Mesendoderm (in vitro differentiated cells): ENCODE measurements at regions not wholly inside any gene's neighbourhood (a gene's known extent, or its start where the extent isn't known, plus 50 kb on each side); places are given as distances from the start of the nearest gene placed in this dataset.

ENCODE experiments used
- DNase-seq: peaks from one replicate; pipeline ENCODE4 v3.0.0; 2013
- H2AK5ac ChIP-seq: 2 replicates; pipeline ENCODE4 v1.6.1; 2013; ENCODE audit warnings: low read length, inconsistent platforms
- H2BK120ac ChIP-seq: 2 replicates; pipeline ENCODE4 v1.6.1; 2013; ENCODE audit warnings: low read depth, mild to moderate bottlenecking, low read length, moderate library complexity, mixed read lengths
- H2BK15ac ChIP-seq: replicated peaks from 2 replicates; pipeline ENCODE4 v1.6.1; 2013; ENCODE audit warnings: low read depth, mild to moderate bottlenecking, moderate library complexity
- H2BK5ac ChIP-seq: 2 replicates; pipeline ENCODE4 v1.6.1; 2013; ENCODE audit warnings: low read length, inconsistent platforms
- H3K18ac ChIP-seq: 2 replicates; pipeline ENCODE4 v1.6.1; 2013; ENCODE audit warnings: mild to moderate bottlenecking, low read length, mixed read lengths
- H3K23ac ChIP-seq: one replicate; pipeline ENCODE4 v1.6.1; 2013; ENCODE audit warnings: low read length
- H3K27ac ChIP-seq: 2 replicates; pipeline ENCODE4 v1.5.1; 2013; ENCODE audit warnings: low read depth, mild to moderate bottlenecking, inconsistent platforms, low read length, moderate library complexity
- H3K27me3 ChIP-seq: 2 replicates; pipeline ENCODE4 v1.6.1; 2013; ENCODE audit warnings: low read length, control low read depth, mild to moderate bottlenecking, inconsistent platforms; ENCODE audit not compliant: insufficient read depth, poor library complexity
- H3K36me3 ChIP-seq: 2 replicates; pipeline ENCODE4 v1.6.1; 2013; ENCODE audit warnings: low read length, inconsistent platforms; ENCODE audit not compliant: control insufficient read depth, insufficient read depth
- H3K4ac ChIP-seq: one replicate; pipeline ENCODE4 v1.6.1; 2013; ENCODE audit warnings: low read depth, mild to moderate bottlenecking, low read length, moderate library complexity
- H3K4me1 ChIP-seq: 2 replicates; pipeline ENCODE4 v1.6.1; 2013; ENCODE audit warnings: low read depth, low read length, inconsistent platforms; ENCODE audit not compliant: control insufficient read depth
- H3K4me2 ChIP-seq: 2 replicates; pipeline ENCODE4 v1.6.1; 2013; ENCODE audit warnings: low read length
- H3K4me3 ChIP-seq: 2 replicates; pipeline ENCODE4 v1.5.1; 2013; ENCODE audit warnings: mild to moderate bottlenecking, low read length
- H3K56ac ChIP-seq: one replicate; pipeline ENCODE4 v1.6.1; 2013; ENCODE audit warnings: low read length
- H3K79me1 ChIP-seq: 2 replicates; pipeline ENCODE4 v1.6.1; 2013; ENCODE audit warnings: low read length, inconsistent platforms
- H3K79me2 ChIP-seq: 2 replicates; pipeline ENCODE4 v1.6.1; 2013; ENCODE audit warnings: mild to moderate bottlenecking, low read length; ENCODE audit not compliant: control insufficient read depth, insufficient read depth
- H3K9ac ChIP-seq: 2 replicates; pipeline ENCODE4 v1.6.1; 2013; ENCODE audit warnings: low read length, inconsistent platforms
- H4K5ac ChIP-seq: one replicate; pipeline ENCODE4 v1.6.1; 2013; ENCODE audit warnings: low read length
- H4K8ac ChIP-seq: one replicate; pipeline ENCODE4 v1.6.1; 2013; ENCODE audit warnings: low read depth, mild to moderate bottlenecking, control low read depth, low read length, moderate library complexity
- WGBS: extraction: QIAGEN DNeasy Blood & Tissue Kit; methylation state at CpG from one replicate; pipeline ENCODE4 v1.1.7; 2013; ENCODE audit warnings: low lambda C conversion rate, missing lambda C conversion rate; ENCODE audit not compliant: insufficient coverage; ENCODE audit errors: extremely low coverage; 5-methylcytosine and 5-hydroxymethylcytosine counted together

DNA sequence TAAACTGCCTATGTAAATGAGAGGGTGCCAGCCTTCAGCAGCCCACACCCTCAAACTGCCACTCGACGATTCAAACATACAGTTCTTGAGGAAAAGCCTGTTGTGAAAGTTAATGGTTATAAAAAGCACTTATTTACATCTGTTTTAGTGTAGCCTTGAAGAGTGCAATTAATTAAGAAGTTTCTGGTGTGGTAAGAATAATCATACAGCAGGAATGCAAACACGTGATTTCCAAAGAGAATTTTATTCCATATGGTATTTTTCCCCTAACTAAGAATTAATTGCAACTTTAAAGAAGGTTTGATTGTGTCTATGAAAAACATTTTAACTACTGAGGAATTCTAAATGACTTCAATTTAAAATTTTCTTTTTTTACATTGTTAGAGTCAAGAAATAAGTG, 176.3 kb upstream of the PITX2 start:
- no peak overlapping the region for H2AK5ac ChIP-seq
- no peaks in the 10 kb centered on the region for H3K79me2 ChIP-seq
- H3K4me2 ChIP-seq: no peak overlapping the region
- no peak overlapping the region for H4K5ac ChIP-seq
- H3K27me3 ChIP-seq: no peaks in the 10 kb centered on the region
- no peak overlapping the region for H3K23ac ChIP-seq
- DNase-seq: no peak
- no CpG with 5 or more reads among the region's 3 CpGs for WGBS
- H3K4ac ChIP-seq: no peak overlapping the region
- no peak overlapping the region for H4K8ac ChIP-seq
- H3K79me1 ChIP-seq: no peaks in the 10 kb centered on the region
- H2BK120ac ChIP-seq: no peak overlapping the region
- H3K9ac ChIP-seq: no peak overlapping the region
- H3K27ac ChIP-seq: no peak overlapping the region
- no peak overlapping the region for H2BK5ac ChIP-seq
- no peak overlapping the region for H2BK15ac ChIP-seq
- no peak overlapping the region for H3K4me3 ChIP-seq
- peaks cover 2% of the 10 kb centered on the region for H3K4me1 ChIP-seq
- H3K56ac ChIP-seq: no peak overlapping the region
- H3K36me3 ChIP-seq: no peaks in the 10 kb centered on the region
- no peak overlapping the region for H3K18ac ChIP-seq

GRCh38 chr4:110801591-110801990, 178.7 kb upstream of the PITX2 start:
- no peak overlapping the region for H3K4me3 ChIP-seq
- H2BK120ac ChIP-seq: no peak overlapping the region
- no peaks in the 10 kb centered on the region for H3K4me1 ChIP-seq
- no peak overlapping the region for H3K18ac ChIP-seq
- H4K5ac ChIP-seq: no peak overlapping the region
- H2BK5ac ChIP-seq: no peak overlapping the region
- H3K56ac ChIP-seq: no peak overlapping the region
- H3K4ac ChIP-seq: no peak overlapping the region
- no peak overlapping the region for H2BK15ac ChIP-seq
- no peak overlapping the region for H3K23ac ChIP-seq
- no peak overlapping the region for H4K8ac ChIP-seq
- no peaks in the 10 kb centered on the region for H3K36me3 ChIP-seq
- DNase-seq: no peak
- H3K27ac ChIP-seq: no peak overlapping the region
- H3K79me2 ChIP-seq: no peaks in the 10 kb centered on the region
- no peaks in the 10 kb centered on the region for H3K79me1 ChIP-seq
- H3K4me2 ChIP-seq: no peak overlapping the region
- H2AK5ac ChIP-seq: no peak overlapping the region
- H3K27me3 ChIP-seq: no peaks in the 10 kb centered on the region
- no peak overlapping the region for H3K9ac ChIP-seq

- Histone ChIP-seq H2BK15ac (no peak overlapping the region), H3K4ac (no peak overlapping the region), H3K23ac (no peak overlapping the region), H2BK5ac (no peak overlapping the region), H3K9ac (no peak overlapping the region), H3K79me2 (no peaks in the 10 kb centered on the region), H3K4me3 (no peak overlapping the region), H3K4me1 (no peaks in the 10 kb centered on the region), H3K79me1 (no peaks in the 10 kb centered on the region), H4K5ac (no peak overlapping the region), H3K27me3 (no peaks in the 10 kb centered on the region), H3K27ac (no peak overlapping the region), H3K4me2 (no peak overlapping the region), H3K18ac (no peak overlapping the region), H4K8ac (no peak overlapping the region), H2AK5ac (no peak overlapping the region), H3K56ac (no peak overlapping the region), H3K36me3 (no peaks in the 10 kb centered on the region), H2BK120ac (no peak overlapping the region)
- no CpG with 5 or more reads among the region's 6 CpGs for WGBS
- DNase-seq: no peak
Measured at GRCh38 chr4:110808351-110808878, 185.5 kb upstream of the PITX2 start.

DNA sequence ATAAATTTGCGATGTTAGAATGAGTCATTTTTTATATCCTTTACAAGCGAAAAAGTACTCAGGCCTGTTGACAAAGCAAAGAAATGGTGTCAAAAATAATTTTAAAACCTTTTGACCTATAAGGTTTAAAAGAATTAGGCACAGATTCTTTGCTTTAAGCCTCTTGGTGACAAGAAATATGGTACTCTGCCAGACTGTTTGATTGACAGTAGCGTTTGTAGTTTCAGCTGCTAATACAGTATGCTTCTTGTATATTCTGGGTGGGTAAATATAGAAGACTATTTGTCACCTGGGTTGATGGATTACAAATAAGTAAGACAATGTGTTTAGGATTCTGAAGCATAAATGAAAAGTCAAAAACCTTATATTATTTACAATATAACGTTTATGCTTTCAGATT, 193.1 kb upstream of the PITX2 start:
- Histone ChIP-seq H3K27ac (no peak overlapping the region), H3K79me2 (no peaks in the 10 kb centered on the region), H3K27me3 (no peaks in the 10 kb centered on the region), H4K5ac (no peak overlapping the region), H3K18ac (no peak overlapping the region), H3K4me3 (no peak overlapping the region), H3K4ac (no peak overlapping the region), H2AK5ac (no peak overlapping the region), H2BK5ac (no peak overlapping the region), H3K79me1 (no peaks in the 10 kb centered on the region), H3K4me1 (no peaks in the 10 kb centered on the region), H2BK15ac (no peak overlapping the region), H3K4me2 (no peak overlapping the region), H3K23ac (no peak overlapping the region), H3K36me3 (no peaks in the 10 kb centered on the region), H2BK120ac (no peak overlapping the region), H3K56ac (no peak overlapping the region), H4K8ac (no peak overlapping the region), H3K9ac (no peak overlapping the region)
- DNase-seq: no peak
- WGBS: no CpG with 5 or more reads among the region's 4 CpGs

DNA sequence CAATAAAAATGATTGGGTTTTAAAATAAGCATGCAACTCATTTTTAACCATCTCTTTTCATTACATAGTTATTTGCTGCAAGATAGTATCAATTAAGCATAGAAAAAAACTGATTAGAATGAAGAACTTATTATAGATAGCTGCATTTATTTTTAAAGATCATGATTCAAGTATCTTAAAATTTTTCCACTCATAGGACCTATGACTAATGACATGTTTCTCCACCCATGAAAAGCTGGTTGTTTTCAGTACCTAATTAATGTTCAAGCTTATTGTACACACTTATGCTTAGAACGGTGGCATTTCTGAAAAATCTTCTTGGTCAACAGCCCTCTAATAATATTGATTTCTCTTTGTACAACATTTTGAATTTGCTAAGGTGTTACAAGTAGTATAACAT, 193.5 kb upstream of the PITX2 start:
- Histone ChIP-seq H3K4me2 (no peak overlapping the region), H2BK120ac (no peak overlapping the region), H3K79me2 (no peaks in the 10 kb centered on the region), H3K27ac (no peak overlapping the region), H3K36me3 (no peaks in the 10 kb centered on the region), H4K5ac (no peak overlapping the region), H3K56ac (no peak overlapping the region), H3K27me3 (no peaks in the 10 kb centered on the region), H2BK15ac (no peak overlapping the region), H3K79me1 (no peaks in the 10 kb centered on the region), H3K9ac (no peak overlapping the region), H2AK5ac (no peak overlapping the region), H3K4me3 (no peak overlapping the region), H2BK5ac (no peak overlapping the region), H3K23ac (no peak overlapping the region), H3K4ac (no peak overlapping the region), H4K8ac (no peak overlapping the region), H3K18ac (no peak overlapping the region), H3K4me1 (no peaks in the 10 kb centered on the region)
- no peak for DNase-seq
- WGBS: no CpG with 5 or more reads among the region's 1 CpG

GRCh38 chr4:110821186-110821585, 198.3 kb upstream of the PITX2 start:
- Histone ChIP-seq H2BK120ac (no peak overlapping the region), H3K79me1 (no peaks in the 10 kb centered on the region), H3K56ac (no peak overlapping the region), H3K23ac (no peak overlapping the region), H4K5ac (no peak overlapping the region), H3K36me3 (no peaks in the 10 kb centered on the region), H3K27ac (no peak overlapping the region), H3K9ac (no peak overlapping the region), H3K4me1 (no peaks in the 10 kb centered on the region), H2BK15ac (no peak overlapping the region), H3K79me2 (no peaks in the 10 kb centered on the region), H3K4me2 (no peak overlapping the region), H3K27me3 (no peaks in the 10 kb centered on the region), H4K8ac (no peak overlapping the region), H2AK5ac (no peak overlapping the region), H3K4ac (no peak overlapping the region), H3K18ac (no peak overlapping the region), H2BK5ac (no peak overlapping the region), H3K4me3 (no peak overlapping the region)
- DNase-seq: no peak
- no CpG with 5 or more reads among the region's 4 CpGs for WGBS
